Neural cell (in vitro differentiated cells): ENCODE measurements at regions not wholly inside any gene's neighbourhood (a gene's known extent, or its start where the extent isn't known, plus 50 kb on each side); places are given as distances from the start of the nearest gene placed in this dataset.

Experiments used
- EP300 ChIP-seq: fragments of 450-650 bp; conservative IDR thresholded peaks from 2 replicates; pipeline ENCODE4 v1.6.1; 2014; ENCODE audit warnings: antibody characterized with exemption, mild to moderate bottlenecking, moderate library complexity; ENCODE audit not compliant: poor library complexity, severe bottlenecking
- EZH2 ChIP-seq: fragments of 200-600, 300-800 bp; shearing (Covaris generic), sonication (generic); IDR thresholded peaks from 2 replicates; pipeline ENCODE4 v1.6.1; 2014; ENCODE audit warnings: antibody characterized with exemption, low read length, borderline replicate concordance, mild to moderate bottlenecking; ENCODE audit not compliant: insufficient read depth, poor library complexity, severe bottlenecking
- POLR2AphosphoS5 ChIP-seq: IDR thresholded peaks from 2 replicates; pipeline ENCODE4 v1.6.1; 2012
- TAF1 ChIP-seq: IDR thresholded peaks from 2 replicates; pipeline ENCODE4 v1.6.1; 2012; ENCODE audit warnings: low read depth
- TF ChIP-seq, protein P1 (sequence below): fragments of 450-650 bp; IDR thresholded peaks from 2 replicates; pipeline ENCODE4 v1.5.1; 2014; ENCODE audit warnings: antibody characterized with exemption, mild to moderate bottlenecking, moderate library complexity; ENCODE audit not compliant: poor library complexity, severe bottlenecking
- TF ChIP-seq, protein P2 (sequence below): IDR thresholded peaks from 2 replicates; pipeline ENCODE4 v1.6.1; 2012; ENCODE audit warnings: borderline replicate concordance

DNA sequence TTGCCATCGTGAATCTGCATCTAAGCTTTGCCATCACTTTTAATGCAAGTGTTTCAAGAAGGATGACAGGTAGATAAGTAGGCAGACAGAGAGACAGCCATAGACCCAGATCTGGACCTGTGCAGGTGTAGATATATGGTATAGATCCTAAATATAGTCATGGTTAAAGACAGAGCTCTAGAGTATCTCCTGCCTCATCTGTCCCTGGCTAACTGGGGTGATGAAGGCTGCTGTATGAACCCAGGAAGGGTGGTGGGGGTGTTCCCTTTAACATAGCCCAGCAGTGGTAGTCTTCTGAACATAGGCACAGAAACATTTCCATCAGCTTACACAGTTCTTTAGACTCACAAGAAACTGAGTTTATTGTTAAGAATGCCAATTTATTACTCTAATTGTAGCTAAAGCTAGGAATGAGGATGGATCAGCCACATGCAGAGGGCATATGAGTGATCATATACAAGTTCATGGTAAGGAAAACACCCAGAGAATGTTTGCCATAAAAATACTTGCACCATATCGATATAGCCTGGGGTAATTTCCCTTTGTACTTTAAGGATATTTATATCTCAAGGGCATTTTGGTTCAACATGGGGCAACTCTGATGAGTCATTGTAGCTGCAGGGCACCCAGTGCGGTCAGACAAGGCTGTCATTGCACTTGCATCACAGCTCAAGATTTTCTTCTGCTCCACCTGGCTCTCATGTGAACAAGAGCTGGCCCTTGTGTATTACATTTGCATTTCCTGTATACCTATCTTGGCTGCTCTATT is 587.2 kb downstream of the EPM2A start:
- TF ChIP-seq, protein P1, sequence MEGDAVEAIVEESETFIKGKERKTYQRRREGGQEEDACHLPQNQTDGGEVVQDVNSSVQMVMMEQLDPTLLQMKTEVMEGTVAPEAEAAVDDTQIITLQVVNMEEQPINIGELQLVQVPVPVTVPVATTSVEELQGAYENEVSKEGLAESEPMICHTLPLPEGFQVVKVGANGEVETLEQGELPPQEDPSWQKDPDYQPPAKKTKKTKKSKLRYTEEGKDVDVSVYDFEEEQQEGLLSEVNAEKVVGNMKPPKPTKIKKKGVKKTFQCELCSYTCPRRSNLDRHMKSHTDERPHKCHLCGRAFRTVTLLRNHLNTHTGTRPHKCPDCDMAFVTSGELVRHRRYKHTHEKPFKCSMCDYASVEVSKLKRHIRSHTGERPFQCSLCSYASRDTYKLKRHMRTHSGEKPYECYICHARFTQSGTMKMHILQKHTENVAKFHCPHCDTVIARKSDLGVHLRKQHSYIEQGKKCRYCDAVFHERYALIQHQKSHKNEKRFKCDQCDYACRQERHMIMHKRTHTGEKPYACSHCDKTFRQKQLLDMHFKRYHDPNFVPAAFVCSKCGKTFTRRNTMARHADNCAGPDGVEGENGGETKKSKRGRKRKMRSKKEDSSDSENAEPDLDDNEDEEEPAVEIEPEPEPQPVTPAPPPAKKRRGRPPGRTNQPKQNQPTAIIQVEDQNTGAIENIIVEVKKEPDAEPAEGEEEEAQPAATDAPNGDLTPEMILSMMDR = no peak
- TF ChIP-seq TAF1 (no peak), EZH2 (no peak), EP300 (no peak), POLR2AphosphoS5 (no peak)
- TF ChIP-seq, protein P2, sequence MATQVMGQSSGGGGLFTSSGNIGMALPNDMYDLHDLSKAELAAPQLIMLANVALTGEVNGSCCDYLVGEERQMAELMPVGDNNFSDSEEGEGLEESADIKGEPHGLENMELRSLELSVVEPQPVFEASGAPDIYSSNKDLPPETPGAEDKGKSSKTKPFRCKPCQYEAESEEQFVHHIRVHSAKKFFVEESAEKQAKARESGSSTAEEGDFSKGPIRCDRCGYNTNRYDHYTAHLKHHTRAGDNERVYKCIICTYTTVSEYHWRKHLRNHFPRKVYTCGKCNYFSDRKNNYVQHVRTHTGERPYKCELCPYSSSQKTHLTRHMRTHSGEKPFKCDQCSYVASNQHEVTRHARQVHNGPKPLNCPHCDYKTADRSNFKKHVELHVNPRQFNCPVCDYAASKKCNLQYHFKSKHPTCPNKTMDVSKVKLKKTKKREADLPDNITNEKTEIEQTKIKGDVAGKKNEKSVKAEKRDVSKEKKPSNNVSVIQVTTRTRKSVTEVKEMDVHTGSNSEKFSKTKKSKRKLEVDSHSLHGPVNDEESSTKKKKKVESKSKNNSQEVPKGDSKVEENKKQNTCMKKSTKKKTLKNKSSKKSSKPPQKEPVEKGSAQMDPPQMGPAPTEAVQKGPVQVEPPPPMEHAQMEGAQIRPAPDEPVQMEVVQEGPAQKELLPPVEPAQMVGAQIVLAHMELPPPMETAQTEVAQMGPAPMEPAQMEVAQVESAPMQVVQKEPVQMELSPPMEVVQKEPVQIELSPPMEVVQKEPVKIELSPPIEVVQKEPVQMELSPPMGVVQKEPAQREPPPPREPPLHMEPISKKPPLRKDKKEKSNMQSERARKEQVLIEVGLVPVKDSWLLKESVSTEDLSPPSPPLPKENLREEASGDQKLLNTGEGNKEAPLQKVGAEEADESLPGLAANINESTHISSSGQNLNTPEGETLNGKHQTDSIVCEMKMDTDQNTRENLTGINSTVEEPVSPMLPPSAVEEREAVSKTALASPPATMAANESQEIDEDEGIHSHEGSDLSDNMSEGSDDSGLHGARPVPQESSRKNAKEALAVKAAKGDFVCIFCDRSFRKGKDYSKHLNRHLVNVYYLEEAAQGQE = no peak
